ENCODE measurements at regions not wholly inside any gene's neighbourhood (a gene's known extent, or its start where the extent isn't known, plus 50 kb on each side); places are given as distances from the start of the nearest gene placed in this dataset.

- no peak overlapping the region for H3K27ac ChIP-seq
- DNase-seq (ENCODE audit: low read depth in 1 of 2, low spot score in 1 of 2), result no peak
- 88% methylated on average over 5 of the region's 5 CpGs for WGBS (ENCODE audit: missing lambda C conversion rate)
- no peak for FAIRE-seq
- TF ChIP-seq BHLHE40 (IDR thresholded peaks at IDR 0.05; ENCODE audit: low read depth, low read length) (no peak), GATA3 (IDR thresholded peaks at IDR 0.05; ENCODE audit: borderline replicate concordance) (no peak), PHF8 (IDR thresholded peaks at IDR 0.05; ENCODE audit: borderline replicate concordance, low read depth) (no peak), HOXA7 (CRISPR knock-in tag; IDR thresholded peaks at IDR 0.05) (no peak), POLR2A (IDR thresholded peaks at IDR 0.05; ENCODE audit: low read length) (no peak), ZFP36 (IDR thresholded peaks at IDR 0.05; ENCODE audit: borderline replicate concordance, partially characterized antibody) (no peak), ZNF302 (CRISPR knock-in tag; IDR thresholded peaks at IDR 0.05) (no peak), ESRRA (IDR thresholded peaks at IDR 0.05; ENCODE audit: borderline replicate concordance, low read length) (no peak), JUNB (IDR thresholded peaks at IDR 0.05) (no peak), ZSCAN20 (CRISPR knock-in tag; IDR thresholded peaks at IDR 0.05) (no peak), RCOR1 (IDR thresholded peaks at IDR 0.05; ENCODE audit: low read depth, low read length) (no peak), RFX5 (IDR thresholded peaks at IDR 0.05) (no peak), EHF (CRISPR knock-in tag; IDR thresholded peaks at IDR 0.05) (no peak), EHMT2 (IDR thresholded peaks at IDR 0.05; ENCODE audit: low read depth) (no peak)
- TF ChIP-seq, protein P1, sequence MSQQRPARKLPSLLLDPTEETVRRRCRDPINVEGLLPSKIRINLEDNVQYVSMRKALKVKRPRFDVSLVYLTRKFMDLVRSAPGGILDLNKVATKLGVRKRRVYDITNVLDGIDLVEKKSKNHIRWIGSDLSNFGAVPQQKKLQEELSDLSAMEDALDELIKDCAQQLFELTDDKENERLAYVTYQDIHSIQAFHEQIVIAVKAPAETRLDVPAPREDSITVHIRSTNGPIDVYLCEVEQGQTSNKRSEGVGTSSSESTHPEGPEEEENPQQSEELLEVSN (IDR thresholded peaks at IDR 0.05; ENCODE audit: borderline replicate concordance, low read depth), result no peak
- TF ChIP-seq, protein P2, sequence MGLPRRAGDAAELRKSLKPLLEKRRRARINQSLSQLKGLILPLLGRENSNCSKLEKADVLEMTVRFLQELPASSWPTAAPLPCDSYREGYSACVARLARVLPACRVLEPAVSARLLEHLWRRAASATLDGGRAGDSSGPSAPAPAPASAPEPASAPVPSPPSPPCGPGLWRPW (IDR thresholded peaks at IDR 0.05), result no peak
- TF ChIP-seq, protein P3, sequence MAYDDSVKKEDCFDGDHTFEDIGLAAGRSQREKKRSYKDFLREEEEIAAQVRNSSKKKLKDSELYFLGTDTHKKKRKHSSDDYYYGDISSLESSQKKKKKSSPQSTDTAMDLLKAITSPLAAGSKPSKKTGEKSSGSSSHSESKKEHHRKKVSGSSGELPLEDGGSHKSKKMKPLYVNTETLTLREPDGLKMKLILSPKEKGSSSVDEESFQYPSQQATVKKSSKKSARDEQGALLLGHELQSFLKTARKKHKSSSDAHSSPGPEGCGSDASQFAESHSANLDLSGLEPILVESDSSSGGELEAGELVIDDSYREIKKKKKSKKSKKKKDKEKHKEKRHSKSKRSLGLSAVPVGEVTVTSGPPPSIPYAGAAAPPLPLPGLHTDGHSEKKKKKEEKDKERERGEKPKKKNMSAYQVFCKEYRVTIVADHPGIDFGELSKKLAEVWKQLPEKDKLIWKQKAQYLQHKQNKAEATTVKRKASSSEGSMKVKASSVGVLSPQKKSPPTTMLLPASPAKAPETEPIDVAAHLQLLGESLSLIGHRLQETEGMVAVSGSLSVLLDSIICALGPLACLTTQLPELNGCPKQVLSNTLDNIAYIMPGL (CRISPR knock-in tag; IDR thresholded peaks at IDR 0.05; ENCODE audit: borderline replicate concordance), result no peak
- TF ChIP-seq, protein P4, sequence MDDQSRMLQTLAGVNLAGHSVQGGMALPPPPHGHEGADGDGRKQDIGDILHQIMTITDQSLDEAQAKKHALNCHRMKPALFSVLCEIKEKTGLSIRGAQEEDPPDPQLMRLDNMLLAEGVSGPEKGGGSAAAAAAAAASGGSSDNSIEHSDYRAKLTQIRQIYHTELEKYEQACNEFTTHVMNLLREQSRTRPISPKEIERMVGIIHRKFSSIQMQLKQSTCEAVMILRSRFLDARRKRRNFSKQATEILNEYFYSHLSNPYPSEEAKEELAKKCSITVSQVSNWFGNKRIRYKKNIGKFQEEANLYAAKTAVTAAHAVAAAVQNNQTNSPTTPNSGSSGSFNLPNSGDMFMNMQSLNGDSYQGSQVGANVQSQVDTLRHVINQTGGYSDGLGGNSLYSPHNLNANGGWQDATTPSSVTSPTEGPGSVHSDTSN (IDR thresholded peaks at IDR 0.05), result no peak
- H3K4me1 ChIP-seq, result 0 out of 3 replicates have a peak, but pooled peaks cover 5% of the 10 kb centered on the region
- no peaks in the 10 kb centered on the region for H3K9me3 ChIP-seq
- H3K4me3 ChIP-seq, result no peak overlapping the region
- ATAC-seq, result no peak
- CTCF ChIA-PET, result no interaction called here
- POLR2A ChIA-PET, result no interaction called here
- H3K4me2 ChIP-seq, result no peak overlapping the region
Observed at GRCh38 chr4:189207872-189208271, 732.8 kb upstream of the FRG1 start.

DNA sequence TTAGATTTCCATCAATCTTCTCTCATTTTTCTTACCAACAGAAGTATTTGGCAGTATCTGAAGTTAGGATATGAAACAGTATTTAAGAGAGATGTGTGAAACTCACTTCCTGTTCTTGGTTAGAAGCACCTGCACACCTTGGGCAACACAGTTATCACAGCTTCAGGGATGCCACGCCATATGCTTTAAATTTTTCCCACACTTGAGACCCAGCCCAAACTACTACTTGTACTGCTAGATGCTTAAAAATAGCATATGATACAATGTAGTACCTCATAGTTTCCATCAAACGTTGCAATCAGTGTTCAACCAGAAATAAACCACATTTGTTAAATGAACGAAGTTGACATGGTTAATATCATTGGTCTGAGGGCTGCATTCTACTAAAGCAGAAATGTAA lies 725.1 kb upstream of the FRG1 start:
- ATAC-seq (no peak), DNase-seq (ENCODE audit: low read depth in 1 of 2, low spot score in 1 of 2) (no peak), FAIRE-seq (no peak)
- 30% methylated on average over 3 of the region's 3 CpGs for WGBS (ENCODE audit: missing lambda C conversion rate)
- no peak overlapping the region for H3K27ac ChIP-seq
- H3K9me3 ChIP-seq, result no peaks in the 10 kb centered on the region
- H3K4me2 ChIP-seq, result no peak overlapping the region
- POLR2A ChIA-PET, result no interaction called here
- H3K4me3 ChIP-seq, result no peak overlapping the region
- no peaks in the 10 kb centered on the region for H3K4me1 ChIP-seq
- CTCF ChIA-PET, result interaction anchor here (0.7 to 1.2 kb wide), 2 partner anchors 13 to 702 kb away, joined by 3 read pairs; no protein-coding TSS in a partner anchor
- TF ChIP-seq, protein P3 (CRISPR knock-in tag; IDR thresholded peaks at IDR 0.05; ENCODE audit: borderline replicate concordance), result no peak
- TF ChIP-seq EHF (CRISPR knock-in tag; IDR thresholded peaks at IDR 0.05) (no peak), JUN (IDR thresholded peaks at IDR 0.05) (no peak), BCL3 (IDR thresholded peaks at IDR 0.05) (no peak), BHLHE40 (IDR thresholded peaks at IDR 0.05; ENCODE audit: low read depth, low read length) (no peak), CBX8 (IDR thresholded peaks at IDR 0.05) (no peak), RNF2 (IDR thresholded peaks at IDR 0.05; ENCODE audit: borderline replicate concordance, low read depth) (no peak), KDM5A (IDR thresholded peaks at IDR 0.05) (no peak), SREBF2 (IDR thresholded peaks at IDR 0.05) (no peak)
- TF ChIP-seq, protein P5, sequence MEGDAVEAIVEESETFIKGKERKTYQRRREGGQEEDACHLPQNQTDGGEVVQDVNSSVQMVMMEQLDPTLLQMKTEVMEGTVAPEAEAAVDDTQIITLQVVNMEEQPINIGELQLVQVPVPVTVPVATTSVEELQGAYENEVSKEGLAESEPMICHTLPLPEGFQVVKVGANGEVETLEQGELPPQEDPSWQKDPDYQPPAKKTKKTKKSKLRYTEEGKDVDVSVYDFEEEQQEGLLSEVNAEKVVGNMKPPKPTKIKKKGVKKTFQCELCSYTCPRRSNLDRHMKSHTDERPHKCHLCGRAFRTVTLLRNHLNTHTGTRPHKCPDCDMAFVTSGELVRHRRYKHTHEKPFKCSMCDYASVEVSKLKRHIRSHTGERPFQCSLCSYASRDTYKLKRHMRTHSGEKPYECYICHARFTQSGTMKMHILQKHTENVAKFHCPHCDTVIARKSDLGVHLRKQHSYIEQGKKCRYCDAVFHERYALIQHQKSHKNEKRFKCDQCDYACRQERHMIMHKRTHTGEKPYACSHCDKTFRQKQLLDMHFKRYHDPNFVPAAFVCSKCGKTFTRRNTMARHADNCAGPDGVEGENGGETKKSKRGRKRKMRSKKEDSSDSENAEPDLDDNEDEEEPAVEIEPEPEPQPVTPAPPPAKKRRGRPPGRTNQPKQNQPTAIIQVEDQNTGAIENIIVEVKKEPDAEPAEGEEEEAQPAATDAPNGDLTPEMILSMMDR (IDR thresholded peaks at IDR 0.05), result no peak
- TF ChIP-seq, protein P6, sequence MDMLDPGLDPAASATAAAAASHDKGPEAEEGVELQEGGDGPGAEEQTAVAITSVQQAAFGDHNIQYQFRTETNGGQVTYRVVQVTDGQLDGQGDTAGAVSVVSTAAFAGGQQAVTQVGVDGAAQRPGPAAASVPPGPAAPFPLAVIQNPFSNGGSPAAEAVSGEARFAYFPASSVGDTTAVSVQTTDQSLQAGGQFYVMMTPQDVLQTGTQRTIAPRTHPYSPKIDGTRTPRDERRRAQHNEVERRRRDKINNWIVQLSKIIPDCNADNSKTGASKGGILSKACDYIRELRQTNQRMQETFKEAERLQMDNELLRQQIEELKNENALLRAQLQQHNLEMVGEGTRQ (IDR thresholded peaks at IDR 0.05), result no peak
- TF ChIP-seq, protein P7, sequence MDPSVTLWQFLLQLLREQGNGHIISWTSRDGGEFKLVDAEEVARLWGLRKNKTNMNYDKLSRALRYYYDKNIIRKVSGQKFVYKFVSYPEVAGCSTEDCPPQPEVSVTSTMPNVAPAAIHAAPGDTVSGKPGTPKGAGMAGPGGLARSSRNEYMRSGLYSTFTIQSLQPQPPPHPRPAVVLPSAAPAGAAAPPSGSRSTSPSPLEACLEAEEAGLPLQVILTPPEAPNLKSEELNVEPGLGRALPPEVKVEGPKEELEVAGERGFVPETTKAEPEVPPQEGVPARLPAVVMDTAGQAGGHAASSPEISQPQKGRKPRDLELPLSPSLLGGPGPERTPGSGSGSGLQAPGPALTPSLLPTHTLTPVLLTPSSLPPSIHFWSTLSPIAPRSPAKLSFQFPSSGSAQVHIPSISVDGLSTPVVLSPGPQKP (IDR thresholded peaks at IDR 0.05; ENCODE audit: low read depth, low read length), result no peak

Data from A549 (cell line).